GM13976 (cell line): ENCODE measurements at regions not wholly inside any gene's neighbourhood (a gene's known extent, or its start where the extent isn't known, plus 50 kb on each side); places are given as distances from the start of the nearest gene placed in this dataset.

Experiments used
- DNase-seq: peaks from one replicate; pipeline ENCODE4 v3.0.0; 2012; ENCODE audit warnings: low spot score
- in situ Hi-C: fragments of 300-500 bp; cut with MboI; formaldehyde crosslinking; loops from one replicate; pipeline ENCODE4 v1.12.0; 2022; ENCODE audit warnings: low sequenced_read_pairs, mixed read lengths, inconsistent platforms; ENCODE audit not compliant: unreplicated experiment
- TF ChIP-seq, protein P1 (sequence below): IDR thresholded peaks from 2 replicates; pipeline ENCODE4 v1.5.1; 2012; ENCODE audit warnings: borderline replicate concordance, mild to moderate bottlenecking; ENCODE audit not compliant: insufficient read depth; ENCODE audit errors: extremely low read depth, missing control alignments, control extremely low read depth

DNA sequence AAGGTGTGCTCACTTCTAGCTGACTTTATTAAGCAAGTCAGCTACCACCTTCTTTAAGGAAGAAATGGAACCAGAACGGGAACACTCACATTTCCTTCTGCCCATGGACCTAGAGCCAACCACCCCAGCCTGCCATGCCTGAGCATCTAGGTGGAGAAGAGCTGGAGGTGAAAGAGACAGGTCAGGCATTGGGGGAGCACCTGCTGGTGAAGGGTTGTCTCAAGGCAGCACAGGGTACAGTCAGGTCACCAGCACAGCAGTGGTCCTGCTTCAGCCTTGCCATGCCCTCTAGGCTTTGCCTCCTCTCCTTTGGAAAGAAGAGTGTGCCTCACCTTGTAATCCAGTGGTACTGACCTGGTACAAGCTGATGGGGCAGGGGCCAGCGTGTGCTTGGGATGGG lies 107.9 kb downstream of the KCNF1 start:
- in situ Hi-C loops: no loop called here
- DNase-seq: no peak
- TF ChIP-seq, protein P1, sequence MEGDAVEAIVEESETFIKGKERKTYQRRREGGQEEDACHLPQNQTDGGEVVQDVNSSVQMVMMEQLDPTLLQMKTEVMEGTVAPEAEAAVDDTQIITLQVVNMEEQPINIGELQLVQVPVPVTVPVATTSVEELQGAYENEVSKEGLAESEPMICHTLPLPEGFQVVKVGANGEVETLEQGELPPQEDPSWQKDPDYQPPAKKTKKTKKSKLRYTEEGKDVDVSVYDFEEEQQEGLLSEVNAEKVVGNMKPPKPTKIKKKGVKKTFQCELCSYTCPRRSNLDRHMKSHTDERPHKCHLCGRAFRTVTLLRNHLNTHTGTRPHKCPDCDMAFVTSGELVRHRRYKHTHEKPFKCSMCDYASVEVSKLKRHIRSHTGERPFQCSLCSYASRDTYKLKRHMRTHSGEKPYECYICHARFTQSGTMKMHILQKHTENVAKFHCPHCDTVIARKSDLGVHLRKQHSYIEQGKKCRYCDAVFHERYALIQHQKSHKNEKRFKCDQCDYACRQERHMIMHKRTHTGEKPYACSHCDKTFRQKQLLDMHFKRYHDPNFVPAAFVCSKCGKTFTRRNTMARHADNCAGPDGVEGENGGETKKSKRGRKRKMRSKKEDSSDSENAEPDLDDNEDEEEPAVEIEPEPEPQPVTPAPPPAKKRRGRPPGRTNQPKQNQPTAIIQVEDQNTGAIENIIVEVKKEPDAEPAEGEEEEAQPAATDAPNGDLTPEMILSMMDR: no peak

DNA sequence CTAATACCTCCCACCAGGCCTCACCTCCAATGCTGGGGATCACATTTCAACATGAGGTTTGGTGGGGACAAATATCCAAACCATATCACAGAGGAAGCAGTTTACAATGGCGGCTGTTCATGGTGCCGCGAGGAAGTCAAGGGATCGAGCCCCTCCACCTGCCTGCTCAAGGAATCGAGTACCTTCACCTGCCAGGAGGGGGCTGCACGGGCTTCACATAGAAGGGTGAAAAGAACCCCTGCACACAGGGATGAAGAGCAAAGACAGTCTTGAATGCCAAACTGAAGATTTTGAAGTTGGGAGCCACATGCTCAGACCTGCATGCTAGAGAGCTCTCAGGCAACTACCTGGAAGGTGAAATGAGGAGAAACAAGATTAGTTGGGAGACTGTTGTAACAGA lies 110.3 kb downstream of the KCNF1 start:
- in situ Hi-C loops: no loop called here
- TF ChIP-seq, protein P1: no peak
- no peak for DNase-seq

DNA sequence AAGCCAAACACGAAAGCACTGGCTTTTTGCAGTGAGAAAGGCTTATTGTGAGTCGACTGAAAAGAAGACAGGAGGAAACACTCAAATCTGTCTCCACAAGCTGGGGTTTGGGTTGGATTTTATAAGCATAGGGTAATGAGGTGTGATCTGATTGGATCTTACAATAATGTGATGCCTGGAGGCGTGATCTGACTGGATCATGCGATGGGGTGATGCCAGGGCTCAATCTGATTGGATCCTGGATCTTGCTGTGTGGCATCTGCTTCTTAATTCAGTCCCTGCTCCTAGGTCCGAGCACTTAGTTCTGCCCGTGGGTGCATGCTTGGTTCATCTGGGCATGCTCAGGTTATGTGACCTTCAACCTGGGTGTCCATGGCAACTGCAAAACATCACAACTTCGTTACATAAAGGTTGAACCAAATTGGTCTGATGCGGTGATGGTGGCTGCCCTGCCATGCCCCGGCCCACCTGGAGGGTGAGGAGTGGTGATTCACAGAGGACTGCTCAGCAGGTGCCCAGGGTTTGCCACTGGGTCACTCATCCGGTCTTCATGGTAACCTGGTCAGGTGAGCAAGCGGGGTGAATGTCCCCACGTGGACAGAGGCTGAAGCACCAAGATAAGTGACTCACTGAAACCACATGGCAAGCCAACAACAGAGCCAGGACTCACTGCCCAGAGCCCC lies 111.0 kb downstream of the KCNF1 start:
- in situ Hi-C loops: no loop called here
- DNase-seq: no peak

DNA sequence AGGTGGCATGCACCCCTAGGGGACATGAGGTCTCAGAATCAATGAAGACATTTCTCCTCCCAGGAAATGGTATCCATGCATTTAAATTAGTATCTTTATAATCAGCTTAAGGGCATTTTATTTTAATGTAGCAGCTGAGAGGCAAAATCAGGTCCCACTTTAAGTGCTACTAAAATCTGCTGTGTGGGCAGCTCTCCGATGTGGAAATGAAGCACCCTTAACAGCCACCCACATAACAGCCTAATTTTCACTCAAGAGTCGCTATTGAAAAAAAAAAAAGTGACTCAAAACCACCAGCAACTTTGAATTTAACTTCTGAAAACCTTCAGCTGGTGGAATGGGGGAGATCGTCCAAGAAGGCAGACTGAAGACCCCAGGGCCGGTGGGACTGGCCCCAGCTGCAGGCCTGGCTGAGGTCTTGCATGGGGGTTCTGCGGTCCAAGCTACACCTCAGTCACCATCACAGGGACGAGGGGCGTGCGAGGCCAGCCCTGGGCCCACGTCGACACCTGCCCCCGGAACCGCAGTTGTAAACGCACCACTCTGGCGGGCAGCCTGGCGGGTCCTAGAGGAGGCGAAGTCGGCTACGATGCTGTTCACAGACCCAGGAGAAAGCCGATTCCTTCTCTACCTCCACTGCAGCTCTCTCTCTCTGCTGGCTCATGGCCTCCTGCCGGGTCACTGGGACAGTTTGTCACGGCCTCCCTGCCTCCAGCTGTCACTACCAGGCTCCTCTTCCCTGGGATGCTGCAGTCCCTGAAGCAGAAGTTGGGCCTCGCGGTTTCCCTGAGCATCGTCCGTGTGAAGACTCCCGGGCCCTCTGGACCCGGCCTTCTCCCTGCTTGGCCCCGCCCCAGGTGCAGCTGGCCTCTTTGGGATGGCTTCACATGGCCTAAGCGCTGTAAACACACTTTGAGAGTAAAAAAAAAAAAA lies 111.9 kb downstream of the KCNF1 start:
- in situ Hi-C loops: no loop called here
- DNase-seq: no peak
- TF ChIP-seq, protein P1: no peak

More for the DNA sequence above, 111.0 kb downstream of the KCNF1 start:
- TF ChIP-seq, protein P1: no peak

DNA sequence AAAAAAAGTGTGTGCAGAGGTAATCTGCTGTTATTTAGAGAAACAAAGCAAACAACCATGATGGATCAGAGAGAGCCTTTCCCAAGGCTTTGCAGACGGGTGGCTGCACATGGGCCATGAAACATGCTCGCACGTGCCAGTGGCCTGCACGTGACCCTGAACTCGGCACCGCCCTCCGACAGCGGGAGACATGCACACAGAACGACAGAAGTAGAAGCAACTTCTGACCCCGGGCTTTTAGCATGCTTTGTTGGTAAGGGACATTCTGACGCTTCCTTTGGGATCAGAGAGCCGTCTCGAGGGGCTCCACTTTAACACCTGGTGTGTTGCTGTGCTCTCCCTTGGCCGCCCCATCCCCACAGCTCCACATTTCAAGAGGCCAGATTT lies 112.5 kb downstream of the KCNF1 start:
- no peak for DNase-seq
- in situ Hi-C loops: no loop called here

DNA sequence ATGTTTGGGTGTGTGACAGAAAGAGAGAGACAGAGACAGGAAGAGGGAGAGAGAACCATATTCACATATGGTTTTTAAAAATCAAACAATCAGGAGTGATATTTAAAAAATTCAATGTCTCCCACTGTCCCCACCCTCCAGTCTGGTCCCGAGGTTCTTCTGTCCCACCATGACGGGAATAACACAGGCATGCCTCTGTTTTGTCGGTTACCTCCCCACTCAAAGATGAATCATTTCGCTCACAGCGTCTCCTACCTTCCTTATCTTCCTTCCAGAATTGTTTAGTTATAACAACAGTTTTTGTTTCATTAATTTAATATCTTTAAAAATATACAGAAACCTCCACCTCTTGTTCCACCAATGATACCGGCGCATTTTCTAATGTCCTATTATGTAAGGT lies 113.0 kb downstream of the KCNF1 start:
- DNase-seq: no peak
- TF ChIP-seq, protein P1: no peak
- in situ Hi-C loops: no loop called here

More for the DNA sequence above, 112.5 kb downstream of the KCNF1 start:
- TF ChIP-seq, protein P1: no peak
